Peyer's patch (tissue), 4 donors: ENCODE measurements at regions not wholly inside any gene's neighbourhood (a gene's known extent, or its start where the extent isn't known, plus 50 kb on each side); places are given as distances from the start of the nearest gene placed in this dataset.

Experiments
- CTCF ChIP-seq, 6 experiments: fragments of 450-650 bp in 4 of 6; fragments of 200-600 bp in 2 of 6; sonication (generic) in 1 of 6; IDR thresholded peaks; one replicate each; pipeline ENCODE4 v1.5.1; 2017 to 2019; ENCODE audit warnings: antibody characterized with exemption in 6 of 6, mild to moderate bottlenecking in 3 of 6, moderate library complexity in 1 of 6
- POLR2A ChIP-seq, 2 donors: fragments of 450-650 bp; IDR thresholded peaks; one replicate each; pipeline ENCODE4 v1.5.1; 2017; ENCODE audit warnings: antibody characterized with exemption in 2 of 2, mild to moderate bottlenecking in 2 of 2, moderate library complexity in 2 of 2

GRCh38 chr7:112573302-112574039, 92.7 kb downstream of the LSMEM1 start:
- TF ChIP-seq CTCF (IDR thresholded peaks at IDR 0.05): no peak
- TF ChIP-seq POLR2A (IDR thresholded peaks at IDR 0.05): no peak
